ENCODE measurements at regions not wholly inside any gene's neighbourhood (a gene's known extent, or its start where the extent isn't known, plus 50 kb on each side); places are given as distances from the start of the nearest gene placed in this dataset.

DNA sequence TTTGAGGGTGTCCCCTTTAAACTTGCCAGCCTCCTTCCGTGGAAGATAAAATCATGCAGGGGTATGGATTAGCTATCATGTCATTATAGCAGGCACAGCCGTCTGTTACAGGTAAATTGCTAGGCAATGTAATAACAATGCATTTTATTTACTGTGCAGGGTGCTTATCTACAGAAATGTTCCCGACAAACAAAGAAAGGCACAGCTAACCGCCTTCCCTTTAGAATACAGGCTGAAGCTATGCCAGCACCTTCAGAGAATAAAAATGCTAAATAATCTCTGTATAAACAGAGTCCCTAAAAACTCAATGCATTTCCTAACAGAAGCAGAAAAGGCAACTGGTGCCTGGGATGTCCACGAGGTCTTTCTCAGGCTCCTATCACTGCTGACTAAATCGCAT is 239.2 kb downstream of the SPTSSA start:
- Histone ChIP-seq H2AFZ (ENCODE audit: low read depth, low read length) (no peak overlapping the region), H3K9ac (ENCODE audit: low read length) (no peak overlapping the region), H3K79me1 (replicated peaks; ENCODE audit: low read length, poor library complexity, severe bottlenecking) (no peaks in the 10 kb centered on the region), H2BK15ac (ENCODE audit: low read depth, poor library complexity, severe bottlenecking) (no peak overlapping the region), H3K4me2 (ENCODE audit: low read length, poor library complexity, severe bottlenecking) (no peak overlapping the region), H3K27ac (ENCODE audit: low read length, poor library complexity, severe bottlenecking) (no peak overlapping the region), H2BK120ac (ENCODE audit: low read depth, low read length) (no peak overlapping the region), H3K14ac (ENCODE audit: low read length in 2 of 2) (no peak overlapping the region), H3K4me3 (ENCODE audit: insufficient read depth in 1 of 2, low read depth in 1 of 2, low read length in 2 of 2) (no peak overlapping the region), H4K91ac (ENCODE audit: low read length) (no peak overlapping the region), H2BK5ac (ENCODE audit: low read depth, low read length, poor library complexity, severe bottlenecking) (no peak overlapping the region), H3K4ac (ENCODE audit: low read depth in 1 of 2, low read length in 2 of 2) (no peak overlapping the region), H3K4me1 (ENCODE audit: control insufficient read depth, insufficient read depth, low read depth, low read length) (no peaks in the 10 kb centered on the region), H4K8ac (ENCODE audit: low read length) (no peak overlapping the region), H3K23ac (ENCODE audit: low read length in 2 of 2) (no peak overlapping the region), H3K36me3 (ENCODE audit: control insufficient read depth in 1 of 2, insufficient read depth in 2 of 2, low read depth in 1 of 2, low read length in 2 of 2) (no peaks in the 10 kb centered on the region), H3K18ac (ENCODE audit: low read depth in 1 of 2, low read length in 2 of 2) (no peak overlapping the region), H2AK5ac (ENCODE audit: low read length, severe bottlenecking) (no peak overlapping the region), H3K27me3 (ENCODE audit: control insufficient read depth in 1 of 2, insufficient read depth in 1 of 2, low read length in 2 of 2) (peaks cover 0 to 5% of the 10 kb centered on the region in 2 experiments), H3K9me3 (ENCODE audit: control insufficient read depth, low read length) (no peaks in the 10 kb centered on the region), H2BK12ac (ENCODE audit: low read length in 2 of 2) (no peak overlapping the region)
- DNase-seq = no peak
- 81% methylated on average over 6 of the region's 6 CpGs for WGBS

- H2BK5ac ChIP-seq (ENCODE audit: low read depth, low read length, poor library complexity, severe bottlenecking) = no peak overlapping the region
- no peak overlapping the region for H2BK15ac ChIP-seq (ENCODE audit: low read depth, poor library complexity, severe bottlenecking)
- no peak overlapping the region for H3K23ac ChIP-seq (ENCODE audit: low read length in 2 of 2)
- no peak overlapping the region for H2BK120ac ChIP-seq (ENCODE audit: low read depth, low read length)
- no peak overlapping the region for H3K4me3 ChIP-seq (ENCODE audit: insufficient read depth in 1 of 2, low read depth in 1 of 2, low read length in 2 of 2)
- H3K27me3 ChIP-seq (ENCODE audit: control insufficient read depth in 1 of 2, insufficient read depth in 1 of 2, low read length in 2 of 2) = peaks cover 0 to 5% of the 10 kb centered on the region in 2 experiments
- no peak overlapping the region for H3K14ac ChIP-seq (ENCODE audit: low read length in 2 of 2)
- no peak overlapping the region for H3K18ac ChIP-seq (ENCODE audit: low read depth in 1 of 2, low read length in 2 of 2)
- DNase-seq = no peak
- no peak overlapping the region for H2AK5ac ChIP-seq (ENCODE audit: low read length, severe bottlenecking)
- H3K4me2 ChIP-seq (ENCODE audit: low read length, poor library complexity, severe bottlenecking) = no peak overlapping the region
- no peak overlapping the region for H2BK12ac ChIP-seq (ENCODE audit: low read length in 2 of 2)
- H3K36me3 ChIP-seq (ENCODE audit: control insufficient read depth in 1 of 2, insufficient read depth in 2 of 2, low read depth in 1 of 2, low read length in 2 of 2) = no peaks in the 10 kb centered on the region
- no peak overlapping the region for H4K8ac ChIP-seq (ENCODE audit: low read length)
- no peaks in the 10 kb centered on the region for H3K79me1 ChIP-seq (replicated peaks; ENCODE audit: low read length, poor library complexity, severe bottlenecking)
- H4K91ac ChIP-seq (ENCODE audit: low read length) = no peak overlapping the region
- no peaks in the 10 kb centered on the region for H3K4me1 ChIP-seq (ENCODE audit: control insufficient read depth, insufficient read depth, low read depth, low read length)
- WGBS = 100% methylated on average over 1 of the region's 3 CpGs
- H3K9ac ChIP-seq (ENCODE audit: low read length) = no peak overlapping the region
- H2AFZ ChIP-seq (ENCODE audit: low read depth, low read length) = no peak overlapping the region
- no peaks in the 10 kb centered on the region for H3K9me3 ChIP-seq (ENCODE audit: control insufficient read depth, low read length)
- no peak overlapping the region for H3K4ac ChIP-seq (ENCODE audit: low read depth in 1 of 2, low read length in 2 of 2)
- no peak overlapping the region for H3K27ac ChIP-seq (ENCODE audit: low read length, poor library complexity, severe bottlenecking)
Observed at GRCh38 chr14:34222122-34222521, 239.9 kb downstream of the SPTSSA start.

- Histone ChIP-seq H3K23ac (ENCODE audit: low read length in 2 of 2) (no peak overlapping the region), H2BK15ac (ENCODE audit: low read depth, poor library complexity, severe bottlenecking) (no peak overlapping the region), H3K14ac (ENCODE audit: low read length in 2 of 2) (no peak overlapping the region), H3K4ac (ENCODE audit: low read depth in 1 of 2, low read length in 2 of 2) (no peak overlapping the region), H3K36me3 (ENCODE audit: control insufficient read depth in 1 of 2, insufficient read depth in 2 of 2, low read depth in 1 of 2, low read length in 2 of 2) (no peaks in the 10 kb centered on the region), H3K9me3 (ENCODE audit: control insufficient read depth, low read length) (no peaks in the 10 kb centered on the region), H2BK5ac (ENCODE audit: low read depth, low read length, poor library complexity, severe bottlenecking) (no peak overlapping the region), H3K18ac (ENCODE audit: low read depth in 1 of 2, low read length in 2 of 2) (no peak overlapping the region), H3K9ac (ENCODE audit: low read length) (no peak overlapping the region), H3K4me3 (ENCODE audit: insufficient read depth in 1 of 2, low read depth in 1 of 2, low read length in 2 of 2) (no peak overlapping the region), H2AK5ac (ENCODE audit: low read length, severe bottlenecking) (no peak overlapping the region), H3K79me1 (replicated peaks; ENCODE audit: low read length, poor library complexity, severe bottlenecking) (no peaks in the 10 kb centered on the region), H2BK120ac (ENCODE audit: low read depth, low read length) (no peak overlapping the region), H2AFZ (ENCODE audit: low read depth, low read length) (no peak overlapping the region), H4K91ac (ENCODE audit: low read length) (no peak overlapping the region), H3K4me1 (ENCODE audit: control insufficient read depth, insufficient read depth, low read depth, low read length) (no peaks in the 10 kb centered on the region), H2BK12ac (ENCODE audit: low read length in 2 of 2) (no peak overlapping the region), H3K27ac (ENCODE audit: low read length, poor library complexity, severe bottlenecking) (no peak overlapping the region), H3K27me3 (ENCODE audit: control insufficient read depth in 1 of 2, insufficient read depth in 1 of 2, low read length in 2 of 2) (peaks cover 0 to 5% of the 10 kb centered on the region in 2 experiments), H3K4me2 (ENCODE audit: low read length, poor library complexity, severe bottlenecking) (no peak overlapping the region), H4K8ac (ENCODE audit: low read length) (no peak overlapping the region)
- no peak for DNase-seq
- WGBS = 88% methylated on average over 7 of the region's 7 CpGs
Observed at GRCh38 chr14:34220921-34221320, 241.1 kb downstream of the SPTSSA start.

DNA sequence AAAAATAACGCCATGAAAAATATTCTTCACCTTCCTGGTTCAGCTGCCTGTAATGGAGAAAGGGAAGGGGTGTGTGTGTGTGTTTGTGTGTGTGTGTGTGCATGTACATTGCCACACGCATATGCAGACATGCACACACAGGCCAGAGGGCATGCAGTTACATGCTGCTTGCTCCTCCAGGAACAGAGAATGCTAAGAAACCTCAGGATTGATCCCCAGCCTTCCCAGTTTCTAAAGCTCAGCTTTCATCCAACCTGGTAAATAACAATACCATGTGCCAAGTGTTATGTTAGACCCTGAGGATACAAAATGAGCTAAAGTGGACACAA is 241.7 kb downstream of the SPTSSA start:
- H3K4me1 ChIP-seq (ENCODE audit: control insufficient read depth, insufficient read depth, low read depth, low read length) = no peaks in the 10 kb centered on the region
- no peak overlapping the region for H2AFZ ChIP-seq (ENCODE audit: low read depth, low read length)
- H3K23ac ChIP-seq (ENCODE audit: low read length in 2 of 2) = no peak overlapping the region
- H2BK12ac ChIP-seq (ENCODE audit: low read length in 2 of 2) = no peak overlapping the region
- no peak overlapping the region for H2AK5ac ChIP-seq (ENCODE audit: low read length, severe bottlenecking)
- no peak overlapping the region for H2BK120ac ChIP-seq (ENCODE audit: low read depth, low read length)
- no peak overlapping the region for H3K4me3 ChIP-seq (ENCODE audit: insufficient read depth in 1 of 2, low read depth in 1 of 2, low read length in 2 of 2)
- no peak overlapping the region for H3K4me2 ChIP-seq (ENCODE audit: low read length, poor library complexity, severe bottlenecking)
- H3K9me3 ChIP-seq (ENCODE audit: control insufficient read depth, low read length) = no peaks in the 10 kb centered on the region
- no peak overlapping the region for H3K4ac ChIP-seq (ENCODE audit: low read depth in 1 of 2, low read length in 2 of 2)
- H4K91ac ChIP-seq (ENCODE audit: low read length) = no peak overlapping the region
- no peaks in the 10 kb centered on the region for H3K36me3 ChIP-seq (ENCODE audit: control insufficient read depth in 1 of 2, insufficient read depth in 2 of 2, low read depth in 1 of 2, low read length in 2 of 2)
- DNase-seq = no peak
- no peak overlapping the region for H3K18ac ChIP-seq (ENCODE audit: low read depth in 1 of 2, low read length in 2 of 2)
- H3K27ac ChIP-seq (ENCODE audit: low read length, poor library complexity, severe bottlenecking) = no peak overlapping the region
- H2BK5ac ChIP-seq (ENCODE audit: low read depth, low read length, poor library complexity, severe bottlenecking) = no peak overlapping the region
- no peak overlapping the region for H2BK15ac ChIP-seq (ENCODE audit: low read depth, poor library complexity, severe bottlenecking)
- H4K8ac ChIP-seq (ENCODE audit: low read length) = no peak overlapping the region
- no peaks in the 10 kb centered on the region for H3K79me1 ChIP-seq (replicated peaks; ENCODE audit: low read length, poor library complexity, severe bottlenecking)
- no peak overlapping the region for H3K14ac ChIP-seq (ENCODE audit: low read length in 2 of 2)
- whole genome bisulfite sequencing = 67% methylated on average over 1 of the region's 2 CpGs
- H3K9ac ChIP-seq (ENCODE audit: low read length) = no peak overlapping the region
- H3K27me3 ChIP-seq (ENCODE audit: control insufficient read depth in 1 of 2, insufficient read depth in 1 of 2, low read length in 2 of 2) = peaks cover 0 to 5% of the 10 kb centered on the region in 2 experiments

All from mesenchymal stem cell (in vitro differentiated cells and primary cell).